ENCODE measurements at regions not wholly inside any gene's neighbourhood (a gene's known extent, or its start where the extent isn't known, plus 50 kb on each side); places are given as distances from the start of the nearest gene placed in this dataset.

GRCh38 chr2:16339206-16339605 lies 326.4 kb downstream of the CYRIA start:
- TF ChIP-seq EZH2phosphoT487 (conservative IDR thresholded peaks at IDR 0.05; ENCODE audit: low read length), result no peak
- TF ChIP-seq CTCF (IDR thresholded peaks at IDR 0.05; ENCODE audit: insufficient read depth, low read length, poor library complexity, severe bottlenecking), result no peak
- no peaks in the 10 kb centered on the region for H3F3A ChIP-seq (ENCODE audit: insufficient read depth)
- no peak overlapping the region for H3K4me2 ChIP-seq (ENCODE audit: low read depth, low read length, poor library complexity, severe bottlenecking)
- H3K4me3 ChIP-seq (ENCODE audit: insufficient read depth, low read length, poor library complexity, severe bottlenecking), result no peak overlapping the region
- H3K9me2 ChIP-seq (replicated peaks; ENCODE audit: insufficient read depth, low read length), result no peaks in the 10 kb centered on the region
- no peak overlapping the region for H3K9ac ChIP-seq (ENCODE audit: low read length)
- H4K20me1 ChIP-seq (ENCODE audit: low read depth, low read length), result no peaks in the 10 kb centered on the region
- no peaks in the 10 kb centered on the region for H3K79me2 ChIP-seq (ENCODE audit: insufficient read depth, low read length)
- H3K27ac ChIP-seq (ENCODE audit: low read depth, low read length), result no peak overlapping the region
- no peak overlapping the region for H2AFZ ChIP-seq (ENCODE audit: low read depth, low read length, severe bottlenecking)
- H3K27me3 ChIP-seq (ENCODE audit: low read length), result no peaks in the 10 kb centered on the region
- H3K36me3 ChIP-seq (ENCODE audit: low read length), result no peaks in the 10 kb centered on the region
- no peaks in the 10 kb centered on the region for H3K9me3 ChIP-seq (ENCODE audit: insufficient read depth, low read length)

DNA sequence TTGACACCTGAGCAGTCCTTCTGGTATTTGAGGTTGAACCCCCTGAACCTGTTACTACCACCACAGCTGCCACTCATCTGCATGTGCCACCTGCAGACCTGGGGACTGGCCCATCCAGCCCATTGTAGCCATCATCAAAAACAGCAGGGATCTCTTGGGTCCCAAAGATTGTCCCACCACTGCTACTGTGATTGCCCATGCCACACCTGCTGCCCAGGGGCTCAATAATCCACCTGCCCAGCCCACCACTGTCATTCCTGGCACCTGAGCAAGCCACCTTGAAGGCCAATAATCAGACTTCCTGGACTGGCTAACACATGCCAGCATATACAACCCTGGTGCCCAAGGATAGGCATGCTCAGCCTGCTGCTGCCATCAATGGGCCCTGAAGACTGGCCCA lies 327.6 kb downstream of the CYRIA start:
- H3F3A ChIP-seq (ENCODE audit: insufficient read depth), result no peaks in the 10 kb centered on the region
- H3K36me3 ChIP-seq (ENCODE audit: low read length), result no peaks in the 10 kb centered on the region
- H3K79me2 ChIP-seq (ENCODE audit: insufficient read depth, low read length), result no peaks in the 10 kb centered on the region

GRCh38 chr2:16336916-16337315 lies 328.7 kb downstream of the CYRIA start:
- TF ChIP-seq CTCF (IDR thresholded peaks at IDR 0.05; ENCODE audit: insufficient read depth, low read length, poor library complexity, severe bottlenecking) (no peak), EZH2phosphoT487 (conservative IDR thresholded peaks at IDR 0.05; ENCODE audit: low read length) (no peak)
- H3K9ac ChIP-seq (ENCODE audit: low read length), result no peak overlapping the region
- no peaks in the 10 kb centered on the region for H3K27me3 ChIP-seq (ENCODE audit: low read length)
- H3K4me2 ChIP-seq (ENCODE audit: low read depth, low read length, poor library complexity, severe bottlenecking), result no peak overlapping the region
- no peak overlapping the region for H2AFZ ChIP-seq (ENCODE audit: low read depth, low read length, severe bottlenecking)
- no peaks in the 10 kb centered on the region for H3K9me3 ChIP-seq (ENCODE audit: insufficient read depth, low read length)
- no peak overlapping the region for H3K27ac ChIP-seq (ENCODE audit: low read depth, low read length)
- no peak overlapping the region for H3K4me3 ChIP-seq (ENCODE audit: insufficient read depth, low read length, poor library complexity, severe bottlenecking)
- no peaks in the 10 kb centered on the region for H3K36me3 ChIP-seq (ENCODE audit: low read length)
- no peaks in the 10 kb centered on the region for H3K79me2 ChIP-seq (ENCODE audit: insufficient read depth, low read length)
- no peaks in the 10 kb centered on the region for H3F3A ChIP-seq (ENCODE audit: insufficient read depth)
- H4K20me1 ChIP-seq (ENCODE audit: low read depth, low read length), result no peaks in the 10 kb centered on the region
- H3K9me2 ChIP-seq (replicated peaks; ENCODE audit: insufficient read depth, low read length), result no peaks in the 10 kb centered on the region

More for the DNA sequence above, 327.6 kb downstream of the CYRIA start:
- Histone ChIP-seq H3K27me3 (ENCODE audit: low read length) (no peaks in the 10 kb centered on the region), H3K4me2 (ENCODE audit: low read depth, low read length, poor library complexity, severe bottlenecking) (no peak overlapping the region), H3K9ac (ENCODE audit: low read length) (no peak overlapping the region), H3K9me3 (ENCODE audit: insufficient read depth, low read length) (no peaks in the 10 kb centered on the region), H3K27ac (ENCODE audit: low read depth, low read length) (no peak overlapping the region), H3K4me3 (ENCODE audit: insufficient read depth, low read length, poor library complexity, severe bottlenecking) (no peak overlapping the region), H3K9me2 (replicated peaks; ENCODE audit: insufficient read depth, low read length) (no peaks in the 10 kb centered on the region), H2AFZ (ENCODE audit: low read depth, low read length, severe bottlenecking) (no peak overlapping the region), H4K20me1 (ENCODE audit: low read depth, low read length) (no peaks in the 10 kb centered on the region)
- TF ChIP-seq EZH2phosphoT487 (conservative IDR thresholded peaks at IDR 0.05; ENCODE audit: low read length) (no peak), CTCF (IDR thresholded peaks at IDR 0.05; ENCODE audit: insufficient read depth, low read length, poor library complexity, severe bottlenecking) (no peak)
